ENCODE measurements at regions not wholly inside any gene's neighbourhood (a gene's known extent, or its start where the extent isn't known, plus 50 kb on each side); places are given as distances from the start of the nearest gene placed in this dataset.

DNA sequence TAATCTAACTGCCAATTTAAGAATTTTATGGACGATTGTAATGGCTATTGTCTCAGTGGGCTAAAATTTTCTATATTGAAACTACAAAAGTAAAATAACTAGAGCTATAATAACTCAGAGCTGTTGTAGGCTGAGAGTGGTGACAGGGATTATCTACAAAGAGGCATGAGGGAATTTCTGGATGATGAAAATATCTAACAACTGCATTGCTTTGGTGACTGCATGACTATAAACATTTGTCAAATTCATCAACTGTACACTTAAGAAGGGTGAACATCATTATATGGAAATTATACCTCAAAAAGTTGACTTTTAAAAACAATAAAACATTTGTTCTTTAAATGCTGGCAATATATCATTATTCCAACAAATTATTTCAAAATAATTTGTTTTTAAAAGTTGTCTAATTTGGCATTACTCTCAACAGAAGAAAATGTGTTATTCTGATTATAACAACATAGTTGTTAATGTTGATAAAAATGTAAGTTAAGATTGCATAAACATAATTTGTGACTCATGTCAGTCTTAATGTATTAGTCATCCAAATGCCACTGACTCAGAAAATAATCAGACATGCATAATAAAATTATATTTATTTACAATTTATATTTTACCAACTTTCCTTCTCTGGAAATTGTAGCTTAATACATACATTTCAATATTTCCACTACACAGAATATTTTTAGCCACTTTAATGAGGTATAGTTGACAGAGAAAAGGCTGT lies 865.1 kb upstream of the VRK2 start:
- TF ChIP-seq, protein P1, sequence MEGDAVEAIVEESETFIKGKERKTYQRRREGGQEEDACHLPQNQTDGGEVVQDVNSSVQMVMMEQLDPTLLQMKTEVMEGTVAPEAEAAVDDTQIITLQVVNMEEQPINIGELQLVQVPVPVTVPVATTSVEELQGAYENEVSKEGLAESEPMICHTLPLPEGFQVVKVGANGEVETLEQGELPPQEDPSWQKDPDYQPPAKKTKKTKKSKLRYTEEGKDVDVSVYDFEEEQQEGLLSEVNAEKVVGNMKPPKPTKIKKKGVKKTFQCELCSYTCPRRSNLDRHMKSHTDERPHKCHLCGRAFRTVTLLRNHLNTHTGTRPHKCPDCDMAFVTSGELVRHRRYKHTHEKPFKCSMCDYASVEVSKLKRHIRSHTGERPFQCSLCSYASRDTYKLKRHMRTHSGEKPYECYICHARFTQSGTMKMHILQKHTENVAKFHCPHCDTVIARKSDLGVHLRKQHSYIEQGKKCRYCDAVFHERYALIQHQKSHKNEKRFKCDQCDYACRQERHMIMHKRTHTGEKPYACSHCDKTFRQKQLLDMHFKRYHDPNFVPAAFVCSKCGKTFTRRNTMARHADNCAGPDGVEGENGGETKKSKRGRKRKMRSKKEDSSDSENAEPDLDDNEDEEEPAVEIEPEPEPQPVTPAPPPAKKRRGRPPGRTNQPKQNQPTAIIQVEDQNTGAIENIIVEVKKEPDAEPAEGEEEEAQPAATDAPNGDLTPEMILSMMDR (IDR thresholded peaks at IDR 0.05), result no peak
- TF ChIP-seq POLR2A (IDR thresholded peaks at IDR 0.05), result no peak
